BJ (cell line): ENCODE measurements at regions not wholly inside any gene's neighbourhood (a gene's known extent, or its start where the extent isn't known, plus 50 kb on each side); places are given as distances from the start of the nearest gene placed in this dataset.

Experiments used
- CTCF ChIA-PET: fragments of 350-600 bp; formaldehyde crosslinking; extraction: SDS; loops from one replicate; lab custom pipeline; 2021; ENCODE audit warnings: antibody characterized with exemption, inconsistent platforms; lab: Yijun Ruan, JAX
- POLR2A ChIA-PET: fragments of 300-600 bp; sonication (Branson Sonifier 250); formaldehyde crosslinking; extraction: SDS; loops from one replicate; lab custom pipeline; 2021; ENCODE audit warnings: antibody characterized with exemption; lab: Charles Lee
- DNase-seq: peaks from one replicate; pipeline ENCODE4 v3.0.0-alpha.2; 2011; ENCODE audit warnings: low read depth
- H3K27me3 ChIP-seq: 2 replicates; pipeline ENCODE4 v1.6.0; 2011; ENCODE audit warnings: low read length; ENCODE audit not compliant: control insufficient read depth, insufficient read depth
- H3K36me3 ChIP-seq: 2 replicates; pipeline ENCODE4 v1.5.1; 2011; ENCODE audit warnings: low read length; ENCODE audit not compliant: control insufficient read depth, insufficient read depth
- H3K4me3 ChIP-seq: 2 replicates; pipeline ENCODE4 v1.5.1; 2011; ENCODE audit warnings: low read depth, mild to moderate bottlenecking, control low read depth, low read length
- TF ChIP-seq, protein P1 (sequence below): IDR thresholded peaks from 2 replicates; pipeline ENCODE4 v1.5.1; 2011; ENCODE audit warnings: low read depth, mild to moderate bottlenecking, control low read depth, inconsistent platforms, low read length, moderate library complexity; ENCODE audit not compliant: insufficient read depth

GRCh38 chr7:88402529-88402928, 95.8 kb upstream of the STEAP4 start:
- TF ChIP-seq, protein P1, sequence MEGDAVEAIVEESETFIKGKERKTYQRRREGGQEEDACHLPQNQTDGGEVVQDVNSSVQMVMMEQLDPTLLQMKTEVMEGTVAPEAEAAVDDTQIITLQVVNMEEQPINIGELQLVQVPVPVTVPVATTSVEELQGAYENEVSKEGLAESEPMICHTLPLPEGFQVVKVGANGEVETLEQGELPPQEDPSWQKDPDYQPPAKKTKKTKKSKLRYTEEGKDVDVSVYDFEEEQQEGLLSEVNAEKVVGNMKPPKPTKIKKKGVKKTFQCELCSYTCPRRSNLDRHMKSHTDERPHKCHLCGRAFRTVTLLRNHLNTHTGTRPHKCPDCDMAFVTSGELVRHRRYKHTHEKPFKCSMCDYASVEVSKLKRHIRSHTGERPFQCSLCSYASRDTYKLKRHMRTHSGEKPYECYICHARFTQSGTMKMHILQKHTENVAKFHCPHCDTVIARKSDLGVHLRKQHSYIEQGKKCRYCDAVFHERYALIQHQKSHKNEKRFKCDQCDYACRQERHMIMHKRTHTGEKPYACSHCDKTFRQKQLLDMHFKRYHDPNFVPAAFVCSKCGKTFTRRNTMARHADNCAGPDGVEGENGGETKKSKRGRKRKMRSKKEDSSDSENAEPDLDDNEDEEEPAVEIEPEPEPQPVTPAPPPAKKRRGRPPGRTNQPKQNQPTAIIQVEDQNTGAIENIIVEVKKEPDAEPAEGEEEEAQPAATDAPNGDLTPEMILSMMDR = no peak
- ChIA-PET CTCF (no interaction called here), POLR2A (no interaction called here)
- H3K27me3 ChIP-seq = no peaks in the 10 kb centered on the region
- H3K4me3 ChIP-seq = no peak overlapping the region
- no peak for DNase-seq
- no peaks in the 10 kb centered on the region for H3K36me3 ChIP-seq

- POLR2A ChIA-PET = no interaction called here
- no peaks in the 10 kb centered on the region for H3K36me3 ChIP-seq
- CTCF ChIA-PET = no interaction called here
- H3K27me3 ChIP-seq = no peaks in the 10 kb centered on the region
- no peak overlapping the region for H3K4me3 ChIP-seq
- TF ChIP-seq, protein P1 = 0 out of 2 replicates have a peak, but pooled peaks have one; percentile 11
- DNase-seq = no peak
Measured at GRCh38 chr7:88401009-88401623, 94.4 kb upstream of the STEAP4 start.

GRCh38 chr7:88399696-88400240, 93.1 kb upstream of the STEAP4 start:
- Histone ChIP-seq H3K27me3 (no peaks in the 10 kb centered on the region), H3K36me3 (no peaks in the 10 kb centered on the region), H3K4me3 (no peak overlapping the region)
- POLR2A ChIA-PET = no interaction called here
- no peak for DNase-seq
- TF ChIP-seq, protein P1 = no peak
- CTCF ChIA-PET = interaction anchor here (0.6 kb wide), 1 partner anchor 363 kb away, joined by 3 read pairs; no protein-coding TSS in a partner anchor

DNA sequence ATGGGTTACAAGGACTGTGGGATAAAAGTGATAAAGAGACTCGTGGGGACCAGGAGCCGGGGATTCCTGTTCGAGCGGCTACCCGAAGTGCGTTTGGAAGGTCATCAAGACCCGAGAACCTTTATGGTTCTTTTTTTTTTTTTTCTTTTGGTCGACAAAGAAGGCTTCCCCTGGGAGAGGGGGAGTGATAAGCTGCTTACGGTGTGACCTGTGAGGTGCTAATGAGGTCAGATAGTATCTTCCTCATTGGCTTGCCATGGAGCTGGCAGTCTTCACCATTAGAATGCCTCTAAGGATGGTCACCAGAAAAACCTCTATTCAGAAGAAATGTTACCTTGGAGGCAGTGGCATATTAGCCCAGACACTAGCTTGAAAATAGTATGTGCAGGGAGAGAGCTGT, 92.3 kb upstream of the STEAP4 start:
- Histone ChIP-seq H3K36me3 (no peaks in the 10 kb centered on the region), H3K4me3 (no peak overlapping the region), H3K27me3 (no peaks in the 10 kb centered on the region)
- DNase-seq = no peak
- POLR2A ChIA-PET = no interaction called here
- TF ChIP-seq, protein P1 = no peak
- CTCF ChIA-PET = no interaction called here

DNA sequence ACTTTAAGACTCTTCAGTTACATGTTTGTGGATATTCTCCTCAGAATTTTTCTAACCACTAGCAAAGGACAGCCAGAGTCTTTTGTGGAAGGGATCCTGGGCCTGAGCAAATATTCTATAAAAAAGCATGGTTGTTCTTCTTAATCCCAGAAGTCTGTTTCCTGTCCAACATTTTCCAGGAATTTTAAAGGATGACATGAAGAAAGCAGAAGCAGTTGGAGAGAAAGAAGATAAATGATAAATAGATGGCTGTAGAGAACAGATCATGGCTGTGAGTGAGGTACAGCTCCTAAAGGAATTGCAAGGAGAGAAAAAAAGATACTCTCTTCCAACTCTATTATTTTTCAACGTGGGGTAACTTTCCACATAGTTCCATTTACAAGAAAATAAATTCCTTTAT, 91.8 kb upstream of the STEAP4 start:
- DNase-seq = no peak
- CTCF ChIA-PET = no interaction called here
- Histone ChIP-seq H3K36me3 (no peaks in the 10 kb centered on the region), H3K4me3 (no peak overlapping the region), H3K27me3 (no peaks in the 10 kb centered on the region)
- POLR2A ChIA-PET = no interaction called here
- TF ChIP-seq, protein P1 = no peak
